HK-2 (cell line): ENCODE measurements at regions not wholly inside any gene's neighbourhood (a gene's known extent, or its start where the extent isn't known, plus 50 kb on each side); places are given as distances from the start of the nearest gene placed in this dataset.

Experiments
- DNase-seq: peaks from one replicate; pipeline ENCODE4 v3.0.0-alpha.2; 2018; ENCODE audit not compliant: unreplicated experiment

GRCh38 chr2:45068571-45069140 lies 59.4 kb upstream of the SIX2 start:
- no peak for DNase-seq

GRCh38 chr2:45067859-45068570 lies 58.8 kb upstream of the SIX2 start:
- DNase-seq, result no peak
